ENCODE measurements at regions not wholly inside any gene's neighbourhood (a gene's known extent, or its start where the extent isn't known, plus 50 kb on each side); places are given as distances from the start of the nearest gene placed in this dataset.

DNA sequence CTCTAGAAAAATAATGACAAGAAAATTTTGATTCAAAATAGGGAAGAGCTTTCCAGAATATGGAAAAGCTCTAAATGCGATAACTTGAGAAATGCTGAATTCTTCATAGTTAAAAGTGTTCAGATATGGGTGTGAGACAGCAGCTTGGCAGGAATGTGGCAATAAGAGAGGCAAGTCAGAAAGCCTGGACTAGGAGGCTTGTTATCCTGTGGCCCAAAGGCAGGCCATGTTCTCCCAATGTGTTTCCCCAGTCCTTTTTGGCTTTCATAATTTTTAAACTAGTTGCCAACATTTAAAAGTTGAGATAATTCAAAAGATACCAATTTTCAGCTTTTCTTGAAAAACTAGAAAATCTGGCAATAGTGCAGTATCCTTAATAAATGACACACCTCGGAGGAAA, 366.3 kb upstream of the FANCL start:
- TF ChIP-seq, protein P1, sequence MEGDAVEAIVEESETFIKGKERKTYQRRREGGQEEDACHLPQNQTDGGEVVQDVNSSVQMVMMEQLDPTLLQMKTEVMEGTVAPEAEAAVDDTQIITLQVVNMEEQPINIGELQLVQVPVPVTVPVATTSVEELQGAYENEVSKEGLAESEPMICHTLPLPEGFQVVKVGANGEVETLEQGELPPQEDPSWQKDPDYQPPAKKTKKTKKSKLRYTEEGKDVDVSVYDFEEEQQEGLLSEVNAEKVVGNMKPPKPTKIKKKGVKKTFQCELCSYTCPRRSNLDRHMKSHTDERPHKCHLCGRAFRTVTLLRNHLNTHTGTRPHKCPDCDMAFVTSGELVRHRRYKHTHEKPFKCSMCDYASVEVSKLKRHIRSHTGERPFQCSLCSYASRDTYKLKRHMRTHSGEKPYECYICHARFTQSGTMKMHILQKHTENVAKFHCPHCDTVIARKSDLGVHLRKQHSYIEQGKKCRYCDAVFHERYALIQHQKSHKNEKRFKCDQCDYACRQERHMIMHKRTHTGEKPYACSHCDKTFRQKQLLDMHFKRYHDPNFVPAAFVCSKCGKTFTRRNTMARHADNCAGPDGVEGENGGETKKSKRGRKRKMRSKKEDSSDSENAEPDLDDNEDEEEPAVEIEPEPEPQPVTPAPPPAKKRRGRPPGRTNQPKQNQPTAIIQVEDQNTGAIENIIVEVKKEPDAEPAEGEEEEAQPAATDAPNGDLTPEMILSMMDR (IDR thresholded peaks at IDR 0.05; ENCODE audit: low read length) = no peak
- TF ChIP-seq EZH2 (IDR thresholded peaks at IDR 0.05; ENCODE audit: borderline replicate concordance, low read length) = no peak

All from OCI-LY1 (cell line).